Common myeloid progenitor, CD34-positive (primary cell): ENCODE measurements at regions not wholly inside any gene's neighbourhood (a gene's known extent, or its start where the extent isn't known, plus 50 kb on each side); places are given as distances from the start of the nearest gene placed in this dataset.

ENCODE experiments used
- CTCF ChIA-PET: fragments of 350-600 bp; sonication (Branson Sonifier 250); formaldehyde crosslinking; loops from one replicate; lab custom pipeline; 2021; ENCODE audit warnings: antibody characterized with exemption; lab: Charles Lee
- POLR2A ChIA-PET: fragments of 350-600 bp; sonication (Branson Sonifier 250); formaldehyde crosslinking; loops from one replicate; lab custom pipeline; 2021; ENCODE audit warnings: antibody characterized with exemption; lab: Charles Lee
- DNase-seq, 3 donors: peaks; one replicate each; pipeline versions ENCODE4 v3.0.0 to v3.0.0-alpha.2; 2013
- H3K27ac ChIP-seq, 2 experiments: 1 replicate in 1 of 2; 2 replicates in 1 of 2; pipeline ENCODE4 v1.7.0; 2013; ENCODE audit warnings: inconsistent platforms in 2 of 2, low read length in 2 of 2, mild to moderate bottlenecking in 2 of 2, low read depth in 1 of 2, moderate library complexity in 1 of 2; ENCODE audit not compliant: severe bottlenecking in 2 of 2, insufficient read depth in 1 of 2, poor library complexity in 1 of 2
- H3K27me3 ChIP-seq, 5 experiments: replicated peaks in 2 of 5; 1 replicate in 3 of 5; 2 replicates in 2 of 5; pipeline versions ENCODE4 v1.6.1 to v1.7.0; 2013; ENCODE audit warnings: low read length in 4 of 5, mild to moderate bottlenecking in 2 of 5, moderate library complexity in 2 of 5, inconsistent platforms in 1 of 5; ENCODE audit not compliant: insufficient read depth in 5 of 5, control insufficient read depth in 4 of 5
- H3K36me3 ChIP-seq, 4 experiments: 1 replicate in 2 of 4; 2 replicates in 2 of 4; pipeline versions ENCODE4 v1.6.1 to v1.7.0; 2013; ENCODE audit warnings: low read length in 3 of 4, control low read depth in 1 of 4, mild to moderate bottlenecking in 1 of 4; ENCODE audit not compliant: control insufficient read depth in 4 of 4, insufficient read depth in 4 of 4
- H3K4me1 ChIP-seq, 4 experiments: 1 replicate in 3 of 4; 2 replicates in 1 of 4; pipeline versions ENCODE4 v1.6.1 to v1.7.1; 2013; ENCODE audit warnings: low read length in 3 of 4, mild to moderate bottlenecking in 3 of 4, control low read depth in 1 of 4, inconsistent platforms in 1 of 4, moderate library complexity in 1 of 4; ENCODE audit not compliant: control insufficient read depth in 4 of 4, insufficient read depth in 4 of 4; ENCODE audit errors: control extremely low read depth in 1 of 4
- H3K4me3 ChIP-seq, 7 experiments: 1 replicate in 4 of 7; 2 replicates in 3 of 7; pipeline versions ENCODE4 v1.5.1 to v1.7.0; 2013; ENCODE audit warnings: mild to moderate bottlenecking in 7 of 7, low read length in 6 of 7, moderate library complexity in 6 of 7, inconsistent platforms in 2 of 7, low read depth in 2 of 7, control low read depth in 1 of 7; ENCODE audit not compliant: insufficient read depth in 4 of 7, control insufficient read depth in 1 of 7; ENCODE audit errors: extremely low read depth in 1 of 7
- H3K9me3 ChIP-seq, 5 experiments: 1 replicate in 4 of 5; 2 replicates in 1 of 5; pipeline versions ENCODE4 v1.6.1 to v1.7.1; 2013; ENCODE audit warnings: low read length in 4 of 5, mild to moderate bottlenecking in 2 of 5, inconsistent platforms in 1 of 5, low read depth in 1 of 5, moderate library complexity in 1 of 5; ENCODE audit not compliant: control insufficient read depth in 4 of 5, insufficient read depth in 2 of 5; ENCODE audit errors: control extremely low read depth in 1 of 5
- WGBS: methylation state at CpG from one replicate; pipeline ENCODE4 v1.1.5; 2013; ENCODE audit not compliant: insufficient coverage; 5-methylcytosine and 5-hydroxymethylcytosine counted together

GRCh38 chr12:89999699-90000505, 291.3 kb upstream of the ATP2B1 start:
- ChIA-PET CTCF (interaction anchor here (1.2 to 1.4 kb wide), 3 partner anchors 10 to 456 kb away, joined by 3 to 4 read pairs (median 3); no protein-coding TSS in a partner anchor), POLR2A (no interaction called here)
- H3K4me1 ChIP-seq = peaks cover 0 to 12% (median 5%) of the 10 kb centered on the region in 4 experiments
- DNase-seq = peak in 2 of 3 donors; percentile 48 to 61
- H3K4me3 ChIP-seq = no peak overlapping the region
- no peaks in the 10 kb centered on the region for H3K36me3 ChIP-seq
- H3K9me3 ChIP-seq = peaks cover 0 to 2% (median 0%) of the 10 kb centered on the region in 5 experiments
- no peaks in the 10 kb centered on the region for H3K27me3 ChIP-seq
- 0% methylated on average over 1 of the region's 2 CpGs for WGBS
- no peak overlapping the region for H3K27ac ChIP-seq

- H3K4me3 ChIP-seq = no peak overlapping the region
- peaks cover 6 to 20% (median 7%) of the 10 kb centered on the region in 4 experiments for H3K4me1 ChIP-seq
- no peaks in the 10 kb centered on the region for H3K9me3 ChIP-seq
- H3K36me3 ChIP-seq = no peaks in the 10 kb centered on the region
- no peak for DNase-seq
- ChIA-PET POLR2A (no interaction called here), CTCF (interaction anchor here (1.8 kb wide), 1 partner anchor 36 kb away, joined by 3 read pairs; no protein-coding TSS in a partner anchor)
- no peaks in the 10 kb centered on the region for H3K27me3 ChIP-seq
- no peak overlapping the region for H3K27ac ChIP-seq
- no CpG with 5 or more reads among the region's 1 CpG for WGBS
These were observed 287.2 kb upstream of the ATP2B1 start for GRCh38 chr12:89995870-89996269.

- ChIA-PET POLR2A (no interaction called here), CTCF (interaction anchor here (1.8 kb wide), 1 partner anchor 35 kb away, joined by 3 read pairs; no protein-coding TSS in a partner anchor)
- 80% methylated on average over 1 of the region's 1 CpG for WGBS
These were observed 286.3 kb upstream of the ATP2B1 start for GRCh38 chr12:89994911-89995310.

GRCh38 chr12:89993632-89994031, 285.0 kb upstream of the ATP2B1 start:
- ChIA-PET POLR2A (no interaction called here), CTCF (no interaction called here)
- Histone ChIP-seq H3K36me3 (no peaks in the 10 kb centered on the region), H3K9me3 (no peaks in the 10 kb centered on the region), H3K4me3 (no peak overlapping the region), H3K4me1 (peaks cover 0 to 10% (median 6%) of the 10 kb centered on the region in 4 experiments), H3K27ac (no peak overlapping the region), H3K27me3 (no peaks in the 10 kb centered on the region)
- no peak for DNase-seq
- WGBS = 100% methylated on average over 1 of the region's 1 CpG

More at GRCh38 chr12:89994911-89995310, 286.3 kb upstream of the ATP2B1 start:
- peak in 1 of 3 donors; percentile 36 for DNase-seq
- Histone ChIP-seq H3K4me3 (no peak overlapping the region), H3K4me1 (peaks cover 6 to 17% (median 7%) of the 10 kb centered on the region in 4 experiments), H3K27ac (no peak overlapping the region), H3K9me3 (no peaks in the 10 kb centered on the region), H3K36me3 (no peaks in the 10 kb centered on the region), H3K27me3 (no peaks in the 10 kb centered on the region)

- POLR2A ChIA-PET = no interaction called here
- no peaks in the 10 kb centered on the region for H3K27me3 ChIP-seq
- H3K4me1 ChIP-seq = peaks cover 0 to 10% (median 6%) of the 10 kb centered on the region in 4 experiments
- DNase-seq = no peak
- no peaks in the 10 kb centered on the region for H3K36me3 ChIP-seq
- no peak overlapping the region for H3K27ac ChIP-seq
- WGBS = 43% methylated on average over 1 of the region's 2 CpGs
- H3K9me3 ChIP-seq = no peaks in the 10 kb centered on the region
- no peak overlapping the region for H3K4me3 ChIP-seq
- CTCF ChIA-PET = interaction anchor here (0.6 kb wide), 1 partner anchor 110 kb away, joined by 3 read pairs; no protein-coding TSS in a partner anchor
These were observed 284.2 kb upstream of the ATP2B1 start for GRCh38 chr12:89992668-89993451.

GRCh38 chr12:89991807-89992590, 283.4 kb upstream of the ATP2B1 start:
- ChIA-PET POLR2A (no interaction called here), CTCF (interaction anchor here (0.6 to 0.9 kb wide), 2 partner anchors 67 to 111 kb away, joined by 3 read pairs; no protein-coding TSS in a partner anchor)
- Histone ChIP-seq H3K4me1 (peaks cover 0 to 10% (median 6%) of the 10 kb centered on the region in 4 experiments), H3K4me3 (no peak overlapping the region), H3K27me3 (no peaks in the 10 kb centered on the region), H3K36me3 (no peaks in the 10 kb centered on the region), H3K9me3 (no peaks in the 10 kb centered on the region), H3K27ac (no peak overlapping the region)
- 96% methylated on average over 5 of the region's 6 CpGs for WGBS
- DNase-seq = peak in 2 of 3 donors; percentile 54 to 66
